ENCODE measurements at regions not wholly inside any gene's neighbourhood (a gene's known extent, or its start where the extent isn't known, plus 50 kb on each side); places are given as distances from the start of the nearest gene placed in this dataset.

GRCh38 chr3:22296601-22297000, 545.6 kb upstream of the ZNF385D start:
- no peak for DNase-seq (ENCODE audit: low read depth)
- TF ChIP-seq, protein P1, sequence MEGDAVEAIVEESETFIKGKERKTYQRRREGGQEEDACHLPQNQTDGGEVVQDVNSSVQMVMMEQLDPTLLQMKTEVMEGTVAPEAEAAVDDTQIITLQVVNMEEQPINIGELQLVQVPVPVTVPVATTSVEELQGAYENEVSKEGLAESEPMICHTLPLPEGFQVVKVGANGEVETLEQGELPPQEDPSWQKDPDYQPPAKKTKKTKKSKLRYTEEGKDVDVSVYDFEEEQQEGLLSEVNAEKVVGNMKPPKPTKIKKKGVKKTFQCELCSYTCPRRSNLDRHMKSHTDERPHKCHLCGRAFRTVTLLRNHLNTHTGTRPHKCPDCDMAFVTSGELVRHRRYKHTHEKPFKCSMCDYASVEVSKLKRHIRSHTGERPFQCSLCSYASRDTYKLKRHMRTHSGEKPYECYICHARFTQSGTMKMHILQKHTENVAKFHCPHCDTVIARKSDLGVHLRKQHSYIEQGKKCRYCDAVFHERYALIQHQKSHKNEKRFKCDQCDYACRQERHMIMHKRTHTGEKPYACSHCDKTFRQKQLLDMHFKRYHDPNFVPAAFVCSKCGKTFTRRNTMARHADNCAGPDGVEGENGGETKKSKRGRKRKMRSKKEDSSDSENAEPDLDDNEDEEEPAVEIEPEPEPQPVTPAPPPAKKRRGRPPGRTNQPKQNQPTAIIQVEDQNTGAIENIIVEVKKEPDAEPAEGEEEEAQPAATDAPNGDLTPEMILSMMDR (conservative IDR thresholded peaks at IDR 0.05; ENCODE audit: low read depth, low read length): no peak
- no peak overlapping the region for H3K4me3 ChIP-seq (ENCODE audit: low read length)

GRCh38 chr3:22297436-22297835, 546.4 kb upstream of the ZNF385D start:
- H3K4me3 ChIP-seq (ENCODE audit: low read length): no peak overlapping the region
- no peak for DNase-seq (ENCODE audit: low read depth)
- TF ChIP-seq, protein P1 (conservative IDR thresholded peaks at IDR 0.05; ENCODE audit: low read depth, low read length): no peak

DNA sequence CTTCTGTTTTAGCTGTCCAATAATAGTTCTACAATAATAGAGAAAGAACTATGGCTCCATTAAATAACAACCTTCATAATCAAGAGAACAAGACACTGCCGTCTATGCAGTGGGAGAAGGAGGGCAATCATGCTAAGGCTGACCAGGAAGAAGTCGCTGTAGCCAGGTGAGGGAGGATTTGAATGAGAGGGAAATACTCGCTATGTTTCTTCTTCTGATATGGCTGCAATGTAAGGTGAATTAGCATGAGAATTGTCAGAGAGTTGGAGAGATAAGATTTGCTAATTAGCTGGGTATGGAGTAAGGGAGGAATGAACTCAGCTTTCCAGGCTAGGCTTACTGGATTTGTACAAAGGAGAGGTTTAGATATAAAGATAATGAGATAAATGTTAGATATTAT, 555.4 kb upstream of the ZNF385D start:
- TF ChIP-seq, protein P1 (conservative IDR thresholded peaks at IDR 0.05; ENCODE audit: low read depth, low read length): no peak
- H3K4me3 ChIP-seq (ENCODE audit: low read length): no peak overlapping the region

GRCh38 chr3:22308871-22309270, 557.9 kb upstream of the ZNF385D start:
- H3K4me3 ChIP-seq (ENCODE audit: low read length): no peak overlapping the region
- DNase-seq (ENCODE audit: low read depth): no peak
- TF ChIP-seq, protein P1 (conservative IDR thresholded peaks at IDR 0.05; ENCODE audit: low read depth, low read length): no peak

More for the DNA sequence above, 555.4 kb upstream of the ZNF385D start:
- DNase-seq (ENCODE audit: low read depth): no peak

DNA sequence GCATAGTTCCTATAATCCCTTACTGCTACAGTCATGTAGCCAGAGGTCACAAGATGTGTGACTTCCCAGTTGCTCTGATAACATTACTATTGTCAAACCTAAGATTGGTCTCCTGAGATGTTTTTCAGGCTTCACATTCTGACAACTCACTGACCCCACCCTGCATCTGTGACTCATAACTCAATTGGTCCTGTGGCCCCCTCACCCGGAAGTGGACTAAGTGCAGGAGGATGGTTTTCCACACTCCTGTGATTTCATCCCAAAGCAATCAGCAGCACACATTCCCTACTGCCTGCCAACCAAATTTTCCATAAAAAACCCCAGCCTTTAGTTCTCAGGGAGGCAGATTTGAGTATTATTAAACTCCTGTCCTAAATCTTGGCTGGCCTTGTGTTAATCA, 564.9 kb upstream of the ZNF385D start:
- no peak overlapping the region for H3K4me3 ChIP-seq (ENCODE audit: low read length)
- TF ChIP-seq, protein P1 (conservative IDR thresholded peaks at IDR 0.05; ENCODE audit: low read depth, low read length): no peak
- no peak for DNase-seq (ENCODE audit: low read depth)

GRCh38 chr3:22318325-22318724, 567.3 kb upstream of the ZNF385D start:
- H3K4me3 ChIP-seq (ENCODE audit: low read length): no peak overlapping the region
- TF ChIP-seq, protein P1 (conservative IDR thresholded peaks at IDR 0.05; ENCODE audit: low read depth, low read length): no peak
- DNase-seq (ENCODE audit: low read depth): no peak

DNA sequence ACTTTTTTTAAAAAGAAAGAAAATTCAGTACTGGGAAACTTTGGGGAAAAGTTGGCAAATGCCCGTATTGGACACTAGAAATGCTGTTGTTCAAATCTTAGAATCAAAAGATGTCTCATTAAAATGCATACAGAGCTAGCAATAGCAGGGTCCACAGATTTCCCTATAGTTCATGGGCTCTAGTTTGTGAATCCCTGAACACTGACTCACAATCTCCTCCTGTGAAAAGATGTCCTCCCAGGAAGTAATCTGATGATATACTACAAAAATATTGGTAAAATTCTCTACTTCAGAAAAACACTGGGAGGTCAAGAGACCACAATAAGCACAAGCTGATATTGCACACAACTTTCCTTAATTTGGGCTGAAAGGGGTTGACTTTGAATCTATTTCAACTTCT, 568.4 kb upstream of the ZNF385D start:
- TF ChIP-seq, protein P1 (conservative IDR thresholded peaks at IDR 0.05; ENCODE audit: low read depth, low read length): no peak
- H3K4me3 ChIP-seq (ENCODE audit: low read length): no peak overlapping the region
- DNase-seq (ENCODE audit: low read depth): no peak
